Erythroblast (primary cell): ENCODE measurements at regions not wholly inside any gene's neighbourhood (a gene's known extent, or its start where the extent isn't known, plus 50 kb on each side); places are given as distances from the start of the nearest gene placed in this dataset.

Experiments used
- DNase-seq, 2 experiments: peaks; one replicate each; lab custom pipeline; 2025; lab: John Stamatoyannopoulos, UW
- GATA1 ChIP-seq: IDR thresholded peaks from 2 replicates; pipeline ENCODE4 v1.6.1; 2011; ENCODE audit warnings: low read depth, mild to moderate bottlenecking, control low read depth, low read length, moderate library complexity
- POLR2A ChIP-seq: IDR thresholded peaks from 2 replicates; pipeline ENCODE4 v1.6.1; 2011; ENCODE audit warnings: mild to moderate bottlenecking, low read length

DNA sequence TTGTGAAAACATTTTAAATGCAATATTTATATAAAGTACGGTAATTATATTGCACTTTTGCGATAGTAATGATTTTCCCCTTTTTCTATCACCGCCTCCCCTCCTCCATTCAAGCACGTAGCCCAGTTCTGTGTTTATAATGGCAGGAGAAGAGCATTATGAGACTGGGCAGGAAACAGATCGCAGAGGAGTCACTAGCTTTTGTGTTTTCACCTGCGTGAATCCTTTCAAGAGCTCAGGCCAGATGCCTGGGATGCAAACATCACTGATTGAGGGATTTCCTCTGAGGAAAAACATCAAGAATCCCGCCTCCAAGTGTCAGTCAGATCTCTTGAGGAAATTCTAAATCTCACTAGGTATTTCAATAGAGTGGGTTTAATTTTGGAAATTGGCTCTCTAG, 178.4 kb upstream of the FN1 start:
- DNase-seq: no peak
- TF ChIP-seq POLR2A (no peak), GATA1 (no peak)

- DNase-seq: no peak
- TF ChIP-seq GATA1 (no peak), POLR2A (no peak)
Observed at GRCh38 chr2:215613888-215614287, 178.0 kb upstream of the FN1 start.

GRCh38 chr2:215613280-215613679, 177.4 kb upstream of the FN1 start:
- no peak for DNase-seq
- TF ChIP-seq GATA1 (no peak), POLR2A (no peak)

GRCh38 chr2:215612786-215613185, 176.9 kb upstream of the FN1 start:
- no peak for DNase-seq
- TF ChIP-seq GATA1 (no peak), POLR2A (no peak)

GRCh38 chr2:215611609-215612386, 175.9 kb upstream of the FN1 start:
- DNase-seq: no peak
- TF ChIP-seq POLR2A: no peak
- TF ChIP-seq GATA1: no peak

GRCh38 chr2:215609089-215610032, 173.5 kb upstream of the FN1 start:
- DNase-seq: no peak
- no peak for TF ChIP-seq POLR2A
- TF ChIP-seq GATA1: no peak

DNA sequence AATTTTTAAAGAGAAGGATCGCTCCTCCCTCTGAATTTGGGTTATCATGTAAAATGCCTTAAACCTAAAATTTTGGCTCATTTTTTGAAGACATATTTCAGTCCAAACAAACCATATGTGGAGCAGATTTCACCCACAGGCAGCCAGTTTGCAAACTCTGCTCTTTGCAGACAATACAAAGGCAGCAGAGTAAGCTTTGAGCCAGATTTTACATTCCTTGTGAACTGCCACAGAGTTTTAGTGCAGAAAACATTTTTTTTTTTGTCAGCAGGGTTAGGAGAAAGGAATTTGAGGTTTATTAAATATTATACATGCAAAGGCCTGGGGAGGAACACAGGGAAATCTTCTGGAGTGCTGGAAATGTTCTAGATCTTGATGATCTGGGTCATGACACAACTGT, 171.9 kb upstream of the FN1 start:
- TF ChIP-seq POLR2A (no peak), GATA1 (no peak)
- no peak for DNase-seq

GRCh38 chr2:215606219-215606618, 170.4 kb upstream of the FN1 start:
- TF ChIP-seq GATA1 (no peak), POLR2A (no peak)
- no peak for DNase-seq

GRCh38 chr2:215605214-215605613, 169.3 kb upstream of the FN1 start:
- no peak for DNase-seq
- no peak for TF ChIP-seq POLR2A
- no peak for TF ChIP-seq GATA1

- TF ChIP-seq POLR2A (no peak), GATA1 (no peak)
- DNase-seq: no peak
Observed at GRCh38 chr2:215604606-215605005, 168.7 kb upstream of the FN1 start.

- no peak for TF ChIP-seq GATA1
- TF ChIP-seq POLR2A: no peak
- no peak for DNase-seq
Observed at GRCh38 chr2:215603440-215603839, 167.6 kb upstream of the FN1 start.

DNA sequence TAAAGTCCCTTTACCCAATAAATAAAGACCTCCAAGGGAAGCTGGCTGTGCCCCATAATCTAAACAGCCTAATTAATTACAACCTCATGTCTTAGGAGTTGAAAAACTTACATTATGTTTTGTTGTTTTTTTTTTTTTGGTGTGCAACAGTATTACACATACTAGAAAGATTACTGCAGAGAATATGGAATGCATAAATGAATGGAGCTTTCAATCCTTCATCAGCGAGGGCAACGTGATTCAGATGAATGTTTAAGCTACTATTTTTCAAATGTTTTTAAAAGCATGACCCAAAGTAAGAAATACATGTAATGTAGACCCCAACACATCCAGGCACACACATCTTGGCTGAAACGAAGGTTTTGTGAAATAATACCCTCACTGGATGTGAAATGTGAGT, 167.1 kb upstream of the FN1 start:
- no peak for TF ChIP-seq POLR2A
- TF ChIP-seq GATA1: no peak
- no peak for DNase-seq

DNA sequence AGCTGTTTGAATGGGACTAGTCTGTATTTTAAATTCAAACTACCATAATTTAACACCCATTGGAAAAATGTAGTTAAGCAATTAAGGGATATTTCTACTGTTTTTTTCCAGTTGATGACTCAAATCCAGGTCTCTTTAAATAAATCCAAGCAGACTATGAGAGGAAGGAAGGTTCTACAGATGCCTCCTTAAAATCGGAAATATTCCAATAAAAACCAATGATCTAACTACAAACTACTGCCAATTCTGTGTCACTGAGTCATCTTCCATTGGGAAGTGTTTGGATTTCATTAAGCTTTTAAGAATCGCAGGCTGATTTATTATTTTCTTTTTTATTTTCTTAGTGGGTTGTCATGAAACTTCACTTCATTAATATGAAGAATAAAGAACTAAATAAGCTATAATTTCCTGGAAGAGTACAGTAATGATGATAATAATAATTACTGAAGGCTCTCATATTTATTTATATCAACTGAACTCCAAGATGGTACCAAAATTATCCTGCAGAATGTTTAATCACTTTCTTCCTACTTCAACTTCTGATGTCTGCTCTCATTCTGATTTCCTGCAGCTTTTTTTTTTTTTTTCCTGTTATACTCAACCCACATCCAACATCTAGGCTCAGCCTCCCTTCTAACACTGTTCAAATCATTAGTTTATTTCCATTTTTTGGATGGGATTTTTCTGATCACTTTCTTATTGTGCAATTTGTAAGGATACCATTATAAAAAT, 166.3 kb upstream of the FN1 start:
- no peak for DNase-seq
- no peak for TF ChIP-seq GATA1
- TF ChIP-seq POLR2A: no peak
